ENCODE measurements at regions not wholly inside any gene's neighbourhood (a gene's known extent, or its start where the extent isn't known, plus 50 kb on each side); places are given as distances from the start of the nearest gene placed in this dataset.

DNA sequence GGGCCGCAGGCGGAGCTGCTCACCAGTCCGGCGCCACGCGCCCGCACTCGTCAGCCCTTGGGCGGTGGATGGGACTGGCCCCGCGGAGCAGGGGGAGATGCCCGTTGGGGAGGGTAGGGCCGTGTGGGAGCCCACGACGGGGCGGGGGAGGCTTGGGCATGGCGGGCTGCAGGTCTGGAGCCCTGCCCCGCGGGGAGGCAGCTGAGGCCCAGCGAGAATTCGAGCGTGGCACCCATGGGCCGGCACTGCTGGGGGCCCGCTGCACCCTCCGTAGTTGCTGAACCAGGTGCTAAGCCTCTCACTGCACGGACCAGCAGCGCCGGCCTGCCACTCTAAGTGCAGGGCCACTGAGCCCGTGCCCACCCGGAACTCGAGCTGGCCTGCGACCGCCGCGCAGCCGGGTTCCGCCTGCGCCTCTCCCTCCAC, 182.4 kb upstream of the ERBB4 start:
- TF ChIP-seq, protein P1, sequence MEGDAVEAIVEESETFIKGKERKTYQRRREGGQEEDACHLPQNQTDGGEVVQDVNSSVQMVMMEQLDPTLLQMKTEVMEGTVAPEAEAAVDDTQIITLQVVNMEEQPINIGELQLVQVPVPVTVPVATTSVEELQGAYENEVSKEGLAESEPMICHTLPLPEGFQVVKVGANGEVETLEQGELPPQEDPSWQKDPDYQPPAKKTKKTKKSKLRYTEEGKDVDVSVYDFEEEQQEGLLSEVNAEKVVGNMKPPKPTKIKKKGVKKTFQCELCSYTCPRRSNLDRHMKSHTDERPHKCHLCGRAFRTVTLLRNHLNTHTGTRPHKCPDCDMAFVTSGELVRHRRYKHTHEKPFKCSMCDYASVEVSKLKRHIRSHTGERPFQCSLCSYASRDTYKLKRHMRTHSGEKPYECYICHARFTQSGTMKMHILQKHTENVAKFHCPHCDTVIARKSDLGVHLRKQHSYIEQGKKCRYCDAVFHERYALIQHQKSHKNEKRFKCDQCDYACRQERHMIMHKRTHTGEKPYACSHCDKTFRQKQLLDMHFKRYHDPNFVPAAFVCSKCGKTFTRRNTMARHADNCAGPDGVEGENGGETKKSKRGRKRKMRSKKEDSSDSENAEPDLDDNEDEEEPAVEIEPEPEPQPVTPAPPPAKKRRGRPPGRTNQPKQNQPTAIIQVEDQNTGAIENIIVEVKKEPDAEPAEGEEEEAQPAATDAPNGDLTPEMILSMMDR (conservative IDR thresholded peaks at IDR 0.05): no peak
- TF ChIP-seq ZFX (IDR thresholded peaks at IDR 0.05): no peak
